Panc1 (cell line): ENCODE measurements at regions not wholly inside any gene's neighbourhood (a gene's known extent, or its start where the extent isn't known, plus 50 kb on each side); places are given as distances from the start of the nearest gene placed in this dataset.

ENCODE experiments used
- POLR2AphosphoS5 ChIP-seq: IDR thresholded peaks from 2 replicates; pipeline ENCODE4 v1.6.1; 2012; ENCODE audit warnings: mild to moderate bottlenecking, low read depth, low read length, moderate library complexity
- SIN3A ChIP-seq: IDR thresholded peaks from 2 replicates; pipeline ENCODE4 v1.6.1; 2012; ENCODE audit warnings: low read depth, mild to moderate bottlenecking, low read length, moderate library complexity, borderline replicate concordance; ENCODE audit not compliant: insufficient read depth
- TCF7L2 ChIP-seq: IDR thresholded peaks from 2 replicates; pipeline ENCODE4 v1.6.1; 2011; ENCODE audit warnings: mild to moderate bottlenecking, low read depth, low read length, inconsistent platforms
- TF ChIP-seq, protein P1 (sequence below): fragments of 450-650 bp; IDR thresholded peaks from 2 replicates; pipeline ENCODE4 v1.5.1; 2017; ENCODE audit warnings: mild to moderate bottlenecking

DNA sequence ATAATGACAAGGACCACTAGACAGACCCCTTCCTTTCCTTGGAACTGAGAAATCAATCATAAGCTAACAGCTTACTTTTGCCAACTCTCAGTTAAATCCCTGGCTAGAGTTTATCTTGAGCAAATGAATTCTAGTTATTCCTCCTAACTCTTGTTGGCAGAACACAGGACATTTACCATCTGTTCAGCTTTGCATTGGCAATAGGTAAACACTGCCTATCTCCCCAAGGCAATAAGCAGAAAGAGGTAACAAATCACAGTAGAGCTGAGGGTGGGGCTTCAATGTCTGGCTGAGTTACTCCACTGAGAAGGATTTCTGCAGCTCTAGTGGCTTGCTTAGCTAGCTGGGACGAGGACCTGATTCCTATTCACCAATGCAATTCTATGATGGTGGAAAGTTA, 503.3 kb upstream of the GRIA1 start:
- TF ChIP-seq, protein P1, sequence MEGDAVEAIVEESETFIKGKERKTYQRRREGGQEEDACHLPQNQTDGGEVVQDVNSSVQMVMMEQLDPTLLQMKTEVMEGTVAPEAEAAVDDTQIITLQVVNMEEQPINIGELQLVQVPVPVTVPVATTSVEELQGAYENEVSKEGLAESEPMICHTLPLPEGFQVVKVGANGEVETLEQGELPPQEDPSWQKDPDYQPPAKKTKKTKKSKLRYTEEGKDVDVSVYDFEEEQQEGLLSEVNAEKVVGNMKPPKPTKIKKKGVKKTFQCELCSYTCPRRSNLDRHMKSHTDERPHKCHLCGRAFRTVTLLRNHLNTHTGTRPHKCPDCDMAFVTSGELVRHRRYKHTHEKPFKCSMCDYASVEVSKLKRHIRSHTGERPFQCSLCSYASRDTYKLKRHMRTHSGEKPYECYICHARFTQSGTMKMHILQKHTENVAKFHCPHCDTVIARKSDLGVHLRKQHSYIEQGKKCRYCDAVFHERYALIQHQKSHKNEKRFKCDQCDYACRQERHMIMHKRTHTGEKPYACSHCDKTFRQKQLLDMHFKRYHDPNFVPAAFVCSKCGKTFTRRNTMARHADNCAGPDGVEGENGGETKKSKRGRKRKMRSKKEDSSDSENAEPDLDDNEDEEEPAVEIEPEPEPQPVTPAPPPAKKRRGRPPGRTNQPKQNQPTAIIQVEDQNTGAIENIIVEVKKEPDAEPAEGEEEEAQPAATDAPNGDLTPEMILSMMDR: no peak
- TF ChIP-seq POLR2AphosphoS5 (no peak), SIN3A (no peak), TCF7L2 (no peak)
